PC-3 (cell line): ENCODE measurements at regions not wholly inside any gene's neighbourhood (a gene's known extent, or its start where the extent isn't known, plus 50 kb on each side); places are given as distances from the start of the nearest gene placed in this dataset.

Source experiments
- EZH2phosphoT487 ChIP-seq: fragments of 300-600 bp; sonication (generic); IDR thresholded peaks from 2 replicates; pipeline ENCODE4 v1.6.1; 2018; ENCODE audit warnings: mild to moderate bottlenecking, antibody characterized with exemption, low read length, borderline replicate concordance
- TF ChIP-seq, protein P1 (sequence below): fragments of 300-600 bp; sonication (generic); conservative IDR thresholded peaks from 2 replicates; pipeline ENCODE4 v1.5.1; 2017; ENCODE audit warnings: antibody characterized with exemption, low read depth, mild to moderate bottlenecking, low read length

DNA sequence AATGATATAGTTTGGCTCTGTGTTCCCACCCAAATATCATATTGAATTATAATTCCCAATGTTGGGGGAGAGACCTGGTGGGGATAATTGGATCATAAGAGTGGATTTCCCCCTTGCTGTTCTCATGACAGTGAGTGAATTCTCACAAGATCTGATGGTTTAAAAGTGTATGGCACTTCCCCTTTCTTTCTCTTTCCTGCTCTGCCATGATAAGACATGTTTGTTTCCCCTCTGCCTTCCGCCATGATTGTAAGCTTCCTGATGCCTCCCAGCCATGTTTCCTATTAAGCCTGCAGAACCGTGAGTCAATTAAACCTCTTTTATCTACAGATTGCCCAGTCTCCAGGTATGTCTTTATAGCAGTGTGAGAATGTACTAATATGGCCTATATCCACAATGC lies 126.7 kb upstream of the GMNC start:
- TF ChIP-seq EZH2phosphoT487: no peak
- TF ChIP-seq, protein P1, sequence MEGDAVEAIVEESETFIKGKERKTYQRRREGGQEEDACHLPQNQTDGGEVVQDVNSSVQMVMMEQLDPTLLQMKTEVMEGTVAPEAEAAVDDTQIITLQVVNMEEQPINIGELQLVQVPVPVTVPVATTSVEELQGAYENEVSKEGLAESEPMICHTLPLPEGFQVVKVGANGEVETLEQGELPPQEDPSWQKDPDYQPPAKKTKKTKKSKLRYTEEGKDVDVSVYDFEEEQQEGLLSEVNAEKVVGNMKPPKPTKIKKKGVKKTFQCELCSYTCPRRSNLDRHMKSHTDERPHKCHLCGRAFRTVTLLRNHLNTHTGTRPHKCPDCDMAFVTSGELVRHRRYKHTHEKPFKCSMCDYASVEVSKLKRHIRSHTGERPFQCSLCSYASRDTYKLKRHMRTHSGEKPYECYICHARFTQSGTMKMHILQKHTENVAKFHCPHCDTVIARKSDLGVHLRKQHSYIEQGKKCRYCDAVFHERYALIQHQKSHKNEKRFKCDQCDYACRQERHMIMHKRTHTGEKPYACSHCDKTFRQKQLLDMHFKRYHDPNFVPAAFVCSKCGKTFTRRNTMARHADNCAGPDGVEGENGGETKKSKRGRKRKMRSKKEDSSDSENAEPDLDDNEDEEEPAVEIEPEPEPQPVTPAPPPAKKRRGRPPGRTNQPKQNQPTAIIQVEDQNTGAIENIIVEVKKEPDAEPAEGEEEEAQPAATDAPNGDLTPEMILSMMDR: no peak
